ENCODE measurements at regions not wholly inside any gene's neighbourhood (a gene's known extent, or its start where the extent isn't known, plus 50 kb on each side); places are given as distances from the start of the nearest gene placed in this dataset.

GRCh38 chr4:78706302-78706701 lies 69.8 kb upstream of the BMP2K start (continued):
- TF ChIP-seq ZHX2 (IDR thresholded peaks at IDR 0.05; ENCODE audit: low read depth) (no peak), ZHX2 (CRISPR knock-in tag; IDR thresholded peaks at IDR 0.05; ENCODE audit: borderline replicate concordance) (no peak), THAP8 (CRISPR knock-in tag; IDR thresholded peaks at IDR 0.05; ENCODE audit: borderline replicate concordance) (no peak), ZNF292 (CRISPR knock-in tag; IDR thresholded peaks at IDR 0.05; ENCODE audit: borderline replicate concordance, low read depth) (no peak), SOX13 (IDR thresholded peaks at IDR 0.05) (no peak), SOX13 (CRISPR knock-in tag; conservative IDR thresholded peaks at IDR 0.05 in 1 of 2, IDR thresholded peaks at IDR 0.05 in 1 of 2) (no peak), THRA (CRISPR knock-in tag; IDR thresholded peaks at IDR 0.05; ENCODE audit: borderline replicate concordance) (no peak), SRSF1 (optimal IDR thresholded peaks at IDR 0.05; ENCODE audit: low read depth, low read length) (no peak), ZNF451 (CRISPR knock-in tag; IDR thresholded peaks at IDR 0.05) (no peak), ATF5 (CRISPR knock-in tag; IDR thresholded peaks at IDR 0.05; ENCODE audit: low read depth) (no peak), ZNF572 (CRISPR knock-in tag; IDR thresholded peaks at IDR 0.05) (no peak), ZNF597 (CRISPR knock-in tag; IDR thresholded peaks at IDR 0.05) (no peak), ZNF589 (CRISPR knock-in tag; conservative IDR thresholded peaks at IDR 0.05) (no peak), POGZ (CRISPR knock-in tag; IDR thresholded peaks at IDR 0.05) (no peak), MAZ (IDR thresholded peaks at IDR 0.05; ENCODE audit: borderline replicate concordance, low read depth, low read length) (no peak), MAZ (CRISPR knock-in tag; IDR thresholded peaks at IDR 0.05; ENCODE audit: low read depth) (no peak), MIER2 (CRISPR knock-in tag; IDR thresholded peaks at IDR 0.05) (no peak)

All from HepG2 (cell line).